PC-3 (cell line): ENCODE measurements at regions not wholly inside any gene's neighbourhood (a gene's known extent, or its start where the extent isn't known, plus 50 kb on each side); places are given as distances from the start of the nearest gene placed in this dataset.

ENCODE experiments used
- EZH2 ChIP-seq: fragments of 300-600 bp; sonication (generic); IDR thresholded peaks from one replicate; pipeline ENCODE4 v1.6.1; 2017; ENCODE audit warnings: antibody characterized with exemption, mild to moderate bottlenecking, low read length; ENCODE audit not compliant: unreplicated experiment
- EZH2phosphoT487 ChIP-seq: fragments of 300-600 bp; sonication (generic); IDR thresholded peaks from 2 replicates; pipeline ENCODE4 v1.6.1; 2018; ENCODE audit warnings: mild to moderate bottlenecking, antibody characterized with exemption, low read length, borderline replicate concordance
- TF ChIP-seq, protein P1 (sequence below): fragments of 300-600 bp; sonication (generic); conservative IDR thresholded peaks from 2 replicates; pipeline ENCODE4 v1.5.1; 2017; ENCODE audit warnings: antibody characterized with exemption, low read depth, mild to moderate bottlenecking, low read length

DNA sequence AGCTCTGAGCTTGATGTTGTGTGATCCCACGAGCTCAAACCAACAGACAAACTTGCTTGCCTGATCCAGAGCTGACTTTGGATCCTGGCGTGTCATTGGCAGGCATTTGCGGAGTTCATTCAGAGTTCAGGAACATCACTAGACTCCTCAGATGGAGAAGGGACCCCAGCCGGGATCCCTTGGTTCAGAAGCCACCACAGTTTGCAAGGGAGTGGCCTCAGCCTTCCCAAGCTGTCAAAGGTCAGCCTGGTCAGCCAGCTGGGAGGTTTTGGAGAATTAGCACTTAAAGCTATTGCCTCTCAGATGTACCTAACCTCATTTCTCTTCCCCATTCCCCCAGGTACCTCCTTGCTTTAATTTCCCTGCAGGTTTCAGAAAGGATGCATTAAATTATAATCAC is 208.8 kb upstream of the SOX21 start:
- TF ChIP-seq, protein P1, sequence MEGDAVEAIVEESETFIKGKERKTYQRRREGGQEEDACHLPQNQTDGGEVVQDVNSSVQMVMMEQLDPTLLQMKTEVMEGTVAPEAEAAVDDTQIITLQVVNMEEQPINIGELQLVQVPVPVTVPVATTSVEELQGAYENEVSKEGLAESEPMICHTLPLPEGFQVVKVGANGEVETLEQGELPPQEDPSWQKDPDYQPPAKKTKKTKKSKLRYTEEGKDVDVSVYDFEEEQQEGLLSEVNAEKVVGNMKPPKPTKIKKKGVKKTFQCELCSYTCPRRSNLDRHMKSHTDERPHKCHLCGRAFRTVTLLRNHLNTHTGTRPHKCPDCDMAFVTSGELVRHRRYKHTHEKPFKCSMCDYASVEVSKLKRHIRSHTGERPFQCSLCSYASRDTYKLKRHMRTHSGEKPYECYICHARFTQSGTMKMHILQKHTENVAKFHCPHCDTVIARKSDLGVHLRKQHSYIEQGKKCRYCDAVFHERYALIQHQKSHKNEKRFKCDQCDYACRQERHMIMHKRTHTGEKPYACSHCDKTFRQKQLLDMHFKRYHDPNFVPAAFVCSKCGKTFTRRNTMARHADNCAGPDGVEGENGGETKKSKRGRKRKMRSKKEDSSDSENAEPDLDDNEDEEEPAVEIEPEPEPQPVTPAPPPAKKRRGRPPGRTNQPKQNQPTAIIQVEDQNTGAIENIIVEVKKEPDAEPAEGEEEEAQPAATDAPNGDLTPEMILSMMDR = no peak
- TF ChIP-seq EZH2 (no peak), EZH2phosphoT487 (no peak)
